Stomach smooth muscle (tissue), 2 donors: ENCODE measurements at regions not wholly inside any gene's neighbourhood (a gene's known extent, or its start where the extent isn't known, plus 50 kb on each side); places are given as distances from the start of the nearest gene placed in this dataset.

Experiments
- H3K27ac ChIP-seq: one replicate; pipeline ENCODE4 v1.7.0; 2013; ENCODE audit warnings: mild to moderate bottlenecking, low read length, inconsistent platforms
- H3K27me3 ChIP-seq, 2 donors: one replicate each; pipeline ENCODE4 v1.7.0; 2013; ENCODE audit warnings: low read length in 2 of 2; ENCODE audit not compliant: insufficient read depth in 2 of 2, control insufficient read depth in 1 of 2
- H3K36me3 ChIP-seq, 2 donors: one replicate each; pipeline ENCODE4 v1.7.0; 2013; ENCODE audit warnings: low read length in 2 of 2; ENCODE audit not compliant: control insufficient read depth in 2 of 2, insufficient read depth in 2 of 2
- H3K4me1 ChIP-seq: one replicate; pipeline ENCODE4 v1.7.0; 2013; ENCODE audit warnings: low read length; ENCODE audit not compliant: control insufficient read depth, insufficient read depth
- H3K4me3 ChIP-seq, 2 donors: one replicate each; pipeline ENCODE4 v1.7.0; 2013; ENCODE audit warnings: low read length in 2 of 2
- H3K9ac ChIP-seq, 2 donors: one replicate each; pipeline ENCODE4 v1.7.0; 2013; ENCODE audit warnings: low read length in 2 of 2, mild to moderate bottlenecking in 1 of 2
- H3K9me3 ChIP-seq, 2 donors: one replicate each; pipeline ENCODE4 v1.7.0; 2013; ENCODE audit warnings: low read length in 2 of 2; ENCODE audit not compliant: control insufficient read depth in 2 of 2
- donor health status: healthy.
- donor health status: Pancreatic carcinoma.

- no peak overlapping the region for H3K4me3 ChIP-seq
- H3K4me1 ChIP-seq: no peaks in the 10 kb centered on the region
- no peaks in the 10 kb centered on the region for H3K9me3 ChIP-seq
- no peaks in the 10 kb centered on the region for H3K27me3 ChIP-seq
- no peak overlapping the region for H3K9ac ChIP-seq
- no peaks in the 10 kb centered on the region for H3K36me3 ChIP-seq
- H3K27ac ChIP-seq: no peak overlapping the region
Measured at GRCh38 chr5:97624886-97625285, 441.8 kb upstream of the RIOK2 start.

DNA sequence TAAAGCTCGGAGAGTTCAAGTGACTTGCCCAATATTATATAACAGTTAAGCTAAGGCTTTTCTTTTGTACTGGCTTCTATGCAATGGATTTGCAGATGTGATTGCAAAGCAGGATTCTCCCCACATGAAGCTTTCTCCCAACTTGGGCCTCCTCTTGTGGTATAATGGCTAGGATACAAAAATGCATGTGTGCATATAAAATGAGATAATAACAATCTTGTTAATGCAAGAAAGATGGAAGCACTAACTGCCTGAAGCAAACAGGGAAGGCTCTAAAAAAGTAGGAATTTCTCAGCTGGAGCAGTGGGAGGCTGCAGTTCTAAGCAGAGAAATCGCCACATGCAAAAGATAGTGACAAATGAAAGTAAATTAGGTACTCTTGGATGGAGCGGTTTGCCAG, 444.2 kb upstream of the RIOK2 start:
- Histone ChIP-seq H3K9me3 (no peaks in the 10 kb centered on the region), H3K9ac (no peak overlapping the region), H3K4me3 (no peak overlapping the region), H3K36me3 (no peaks in the 10 kb centered on the region), H3K4me1 (no peaks in the 10 kb centered on the region), H3K27ac (no peak overlapping the region), H3K27me3 (no peaks in the 10 kb centered on the region)

DNA sequence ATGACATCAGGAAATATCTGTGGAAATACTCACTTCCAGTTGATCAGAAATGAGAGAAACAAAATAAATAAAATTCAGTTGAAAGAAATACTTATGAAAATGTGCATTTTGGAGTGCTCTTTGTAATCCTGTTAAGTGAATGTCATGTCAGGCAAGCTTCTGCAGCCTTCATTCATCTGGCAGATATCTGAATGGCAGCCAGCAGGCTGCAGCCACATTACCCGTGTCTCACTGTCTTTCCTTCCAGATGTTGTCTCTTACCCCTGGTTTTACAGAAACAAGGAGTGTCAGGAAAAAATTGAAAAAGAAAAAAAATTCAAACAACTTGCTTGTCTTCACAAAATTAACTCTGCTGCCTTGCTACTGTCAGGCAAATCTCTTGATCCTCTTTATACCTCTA, 445.0 kb upstream of the RIOK2 start:
- no peak overlapping the region for H3K4me3 ChIP-seq
- H3K27me3 ChIP-seq: no peaks in the 10 kb centered on the region
- H3K9ac ChIP-seq: no peak overlapping the region
- no peaks in the 10 kb centered on the region for H3K9me3 ChIP-seq
- H3K36me3 ChIP-seq: no peaks in the 10 kb centered on the region
- H3K27ac ChIP-seq: no peak overlapping the region
- H3K4me1 ChIP-seq: no peaks in the 10 kb centered on the region

GRCh38 chr5:97628807-97629206, 445.8 kb upstream of the RIOK2 start:
- Histone ChIP-seq H3K27me3 (no peaks in the 10 kb centered on the region), H3K36me3 (no peaks in the 10 kb centered on the region), H3K4me3 (no peak overlapping the region), H3K9ac (no peak overlapping the region), H3K9me3 (no peaks in the 10 kb centered on the region), H3K27ac (no peak overlapping the region), H3K4me1 (no peaks in the 10 kb centered on the region)

DNA sequence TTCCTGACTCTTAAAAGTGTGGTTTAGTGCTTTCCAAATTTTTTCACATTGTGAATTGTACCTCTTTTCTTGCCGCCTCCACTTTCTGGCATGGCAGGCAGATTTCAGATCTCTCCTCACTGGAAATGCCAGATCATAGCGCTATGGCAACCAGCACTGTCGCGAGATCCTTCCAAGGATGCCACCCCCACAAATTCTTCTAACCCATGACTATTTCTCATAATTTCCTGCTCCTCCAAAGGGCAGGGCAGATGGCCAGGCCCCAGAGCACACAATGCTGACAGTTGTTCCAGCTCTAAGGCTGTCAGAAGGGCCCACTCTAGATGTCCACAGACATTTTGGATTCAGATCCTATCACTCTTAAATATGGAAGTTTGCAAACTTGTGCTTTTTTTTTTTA, 446.2 kb upstream of the RIOK2 start:
- no peaks in the 10 kb centered on the region for H3K9me3 ChIP-seq
- H3K27ac ChIP-seq: no peak overlapping the region
- no peaks in the 10 kb centered on the region for H3K27me3 ChIP-seq
- no peak overlapping the region for H3K4me3 ChIP-seq
- no peak overlapping the region for H3K9ac ChIP-seq
- no peaks in the 10 kb centered on the region for H3K36me3 ChIP-seq
- H3K4me1 ChIP-seq: no peaks in the 10 kb centered on the region

DNA sequence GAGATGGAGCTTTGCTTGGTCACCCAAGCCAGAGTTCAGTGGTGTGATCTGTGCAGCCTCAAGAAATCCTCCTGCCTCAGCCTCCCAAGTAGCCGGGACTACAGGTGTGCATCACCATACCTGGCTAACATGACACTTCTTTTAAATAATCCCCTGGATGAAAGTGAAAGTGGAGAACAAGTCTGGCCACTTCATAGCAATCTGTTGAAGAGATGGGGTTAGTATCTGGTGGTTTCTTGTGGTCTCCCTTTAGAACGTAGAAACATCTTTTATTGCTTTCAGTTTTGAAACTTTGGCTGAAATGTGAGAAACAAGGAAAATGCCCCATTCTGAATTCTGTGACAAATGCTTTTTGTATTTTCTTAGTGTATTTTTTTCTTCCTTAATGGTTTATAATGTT, 452.5 kb upstream of the RIOK2 start:
- no peak overlapping the region for H3K4me3 ChIP-seq
- no peaks in the 10 kb centered on the region for H3K4me1 ChIP-seq
- no peaks in the 10 kb centered on the region for H3K9me3 ChIP-seq
- no peak overlapping the region for H3K9ac ChIP-seq
- no peaks in the 10 kb centered on the region for H3K27me3 ChIP-seq
- H3K36me3 ChIP-seq: no peaks in the 10 kb centered on the region
- H3K27ac ChIP-seq: no peak overlapping the region

GRCh38 chr5:97636766-97637165, 453.7 kb upstream of the RIOK2 start:
- no peak overlapping the region for H3K9ac ChIP-seq

GRCh38 chr5:97641081-97641480, 458.0 kb upstream of the RIOK2 start:
- Histone ChIP-seq H3K27ac (no peak overlapping the region), H3K9ac (no peak overlapping the region), H3K4me3 (no peak overlapping the region), H3K9me3 (peaks cover 0 to 4% of the 10 kb centered on the region in 2 donors), H3K4me1 (no peaks in the 10 kb centered on the region), H3K36me3 (no peaks in the 10 kb centered on the region), H3K27me3 (no peaks in the 10 kb centered on the region)

More at GRCh38 chr5:97636766-97637165, 453.7 kb upstream of the RIOK2 start:
- Histone ChIP-seq H3K27me3 (no peaks in the 10 kb centered on the region), H3K27ac (no peak overlapping the region), H3K9me3 (no peaks in the 10 kb centered on the region), H3K4me1 (no peaks in the 10 kb centered on the region), H3K4me3 (no peak overlapping the region), H3K36me3 (no peaks in the 10 kb centered on the region)

- Histone ChIP-seq H3K4me1 (no peaks in the 10 kb centered on the region), H3K9me3 (peaks cover 0 to 4% of the 10 kb centered on the region in 2 donors), H3K27me3 (no peaks in the 10 kb centered on the region), H3K9ac (no peak overlapping the region), H3K27ac (no peak overlapping the region), H3K36me3 (no peaks in the 10 kb centered on the region), H3K4me3 (no peak overlapping the region)
Measured at GRCh38 chr5:97644206-97644605, 461.2 kb upstream of the RIOK2 start.

- no peak overlapping the region for H3K4me3 ChIP-seq
- H3K27ac ChIP-seq: no peak overlapping the region
- H3K4me1 ChIP-seq: no peaks in the 10 kb centered on the region
- no peaks in the 10 kb centered on the region for H3K27me3 ChIP-seq
- H3K9ac ChIP-seq: no peak overlapping the region
- no peaks in the 10 kb centered on the region for H3K36me3 ChIP-seq
- peaks cover 0 to 4% of the 10 kb centered on the region in 2 donors for H3K9me3 ChIP-seq
Measured at GRCh38 chr5:97644896-97645295, 461.8 kb upstream of the RIOK2 start.

- Histone ChIP-seq H3K36me3 (no peaks in the 10 kb centered on the region), H3K4me1 (no peaks in the 10 kb centered on the region), H3K27me3 (no peaks in the 10 kb centered on the region), H3K9me3 (no peaks in the 10 kb centered on the region), H3K4me3 (no peak overlapping the region), H3K9ac (no peak overlapping the region), H3K27ac (no peak overlapping the region)
Measured at GRCh38 chr5:97657239-97657638, 474.2 kb upstream of the RIOK2 start.
